Smooth muscle cell (in vitro differentiated cells): ENCODE measurements at regions not wholly inside any gene's neighbourhood (a gene's known extent, or its start where the extent isn't known, plus 50 kb on each side); places are given as distances from the start of the nearest gene placed in this dataset.

Experiments
- DNase-seq: peaks from one replicate; lab custom pipeline; 2025; ENCODE audit not compliant: unreplicated experiment; lab: John Stamatoyannopoulos, UW
- H2AFZ ChIP-seq: fragments of 200-600 bp; sonication (generic); 2 replicates; pipeline ENCODE4 v1.6.0; 2016; ENCODE audit warnings: antibody characterized with exemption, low read depth, mild to moderate bottlenecking
- H3F3A ChIP-seq: fragments of 200-600 bp; sonication (generic); 2 replicates; pipeline ENCODE4 v1.6.0; 2017; ENCODE audit warnings: antibody characterized with exemption, low read depth
- H3K27ac ChIP-seq: fragments of 200-600 bp; sonication (generic); 2 replicates; pipeline ENCODE4 v1.5.1; 2016; ENCODE audit warnings: low read depth, mild to moderate bottlenecking
- H3K27me3 ChIP-seq: fragments of 200-600 bp; sonication (generic); 2 replicates; pipeline ENCODE4 v1.6.1; 2016; ENCODE audit warnings: low read depth, mild to moderate bottlenecking
- H3K36me3 ChIP-seq: fragments of 200-600 bp; sonication (generic); 2 replicates; pipeline ENCODE4 v1.5.1; 2016; ENCODE audit warnings: low read depth
- H3K4me1 ChIP-seq: fragments of 200-600 bp; sonication (generic); 2 replicates; pipeline ENCODE4 v1.5.1; 2016; ENCODE audit warnings: low read depth
- H3K4me2 ChIP-seq: fragments of 200-600 bp; sonication (generic); 2 replicates; pipeline ENCODE4 v1.6.0; 2016; ENCODE audit warnings: mild to moderate bottlenecking
- H3K4me3 ChIP-seq: fragments of 200-600 bp; sonication (generic); 2 replicates; pipeline ENCODE4 v1.5.1; 2016; ENCODE audit warnings: mild to moderate bottlenecking
- H3K79me2 ChIP-seq: fragments of 200-600 bp; sonication (generic); 2 replicates; pipeline ENCODE4 v1.6.0; 2016; ENCODE audit warnings: low read depth, mild to moderate bottlenecking
- H3K9ac ChIP-seq: fragments of 200-600 bp; sonication (generic); 2 replicates; pipeline ENCODE4 v1.6.0; 2016; ENCODE audit warnings: low read depth
- H3K9me3 ChIP-seq: fragments of 200-600 bp; sonication (generic); replicated peaks from 2 replicates; pipeline ENCODE4 v1.5.1; 2016; ENCODE audit warnings: low read depth
- H4K20me1 ChIP-seq: fragments of 200-600 bp; sonication (generic); 2 replicates; pipeline ENCODE4 v1.6.0; 2016; ENCODE audit warnings: low read depth
- CTCF ChIP-seq: fragments of 200-600 bp; sonication (generic); IDR thresholded peaks from 2 replicates; pipeline ENCODE4 v1.5.1; 2017; ENCODE audit warnings: borderline replicate concordance, mild to moderate bottlenecking, antibody characterized with exemption; ENCODE audit not compliant: insufficient read depth, poor library complexity, severe bottlenecking
- WGBS: methylation state at CpG from one replicate; pipeline ENCODE4 v1.1.7; 2016; ENCODE audit warnings: low lambda C conversion rate; 5-methylcytosine and 5-hydroxymethylcytosine counted together

GRCh38 chr2:205887637-205888036 lies 198.3 kb downstream of the INO80D start:
- 89% methylated on average over 10 of the region's 10 CpGs for WGBS
- no peaks in the 10 kb centered on the region for H3K79me2 ChIP-seq
- no peaks in the 10 kb centered on the region for H3K9me3 ChIP-seq
- H2AFZ ChIP-seq: no peak overlapping the region
- no peak for DNase-seq
- no peaks in the 10 kb centered on the region for H3F3A ChIP-seq
- no peaks in the 10 kb centered on the region for H3K36me3 ChIP-seq
- no peak overlapping the region for H3K4me2 ChIP-seq
- TF ChIP-seq CTCF: no peak
- H3K9ac ChIP-seq: no peak overlapping the region
- no peaks in the 10 kb centered on the region for H3K4me1 ChIP-seq
- H3K27me3 ChIP-seq: no peaks in the 10 kb centered on the region
- H3K4me3 ChIP-seq: no peak overlapping the region
- H4K20me1 ChIP-seq: no peaks in the 10 kb centered on the region
- no peak overlapping the region for H3K27ac ChIP-seq

- 37% methylated on average over 19 of the region's 23 CpGs for WGBS
These were observed 200.4 kb downstream of the INO80D start for GRCh38 chr2:205885492-205886099.

GRCh38 chr2:205883965-205884364 lies 201.7 kb downstream of the NRP2 start:
- no peaks in the 10 kb centered on the region for H3K79me2 ChIP-seq
- no peak for DNase-seq
- H3K4me2 ChIP-seq: no peak overlapping the region
- H2AFZ ChIP-seq: no peak overlapping the region
- no peaks in the 10 kb centered on the region for H4K20me1 ChIP-seq
- H3K4me1 ChIP-seq: no peaks in the 10 kb centered on the region
- no peak overlapping the region for H3K4me3 ChIP-seq
- H3K27me3 ChIP-seq: no peaks in the 10 kb centered on the region
- TF ChIP-seq CTCF: no peak
- H3K27ac ChIP-seq: no peak overlapping the region
- H3F3A ChIP-seq: no peaks in the 10 kb centered on the region
- 87% methylated on average over 4 of the region's 4 CpGs for WGBS
- no peaks in the 10 kb centered on the region for H3K9me3 ChIP-seq
- no peaks in the 10 kb centered on the region for H3K36me3 ChIP-seq
- H3K9ac ChIP-seq: no peak overlapping the region

More at GRCh38 chr2:205885492-205886099, 200.4 kb downstream of the INO80D start:
- no peak overlapping the region for H2AFZ ChIP-seq
- no peak overlapping the region for H3K4me2 ChIP-seq
- no peak overlapping the region for H3K27ac ChIP-seq
- no peaks in the 10 kb centered on the region for H3K36me3 ChIP-seq
- H3F3A ChIP-seq: no peaks in the 10 kb centered on the region
- H3K4me3 ChIP-seq: no peak overlapping the region
- no peaks in the 10 kb centered on the region for H4K20me1 ChIP-seq
- H3K27me3 ChIP-seq: no peaks in the 10 kb centered on the region
- H3K4me1 ChIP-seq: no peaks in the 10 kb centered on the region
- no peaks in the 10 kb centered on the region for H3K9me3 ChIP-seq
- no peak overlapping the region for H3K9ac ChIP-seq
- TF ChIP-seq CTCF: peak; percentile 80
- DNase-seq: peak; percentile 58
- no peaks in the 10 kb centered on the region for H3K79me2 ChIP-seq

GRCh38 chr2:205882806-205883425 lies 200.6 kb downstream of the NRP2 start:
- Histone ChIP-seq H3K27me3 (no peaks in the 10 kb centered on the region), H2AFZ (no peak overlapping the region), H3K9ac (no peak overlapping the region), H3K4me2 (no peak overlapping the region), H3K4me3 (no peak overlapping the region), H3K4me1 (no peaks in the 10 kb centered on the region), H3K9me3 (no peaks in the 10 kb centered on the region), H3K27ac (no peak overlapping the region), H3F3A (no peaks in the 10 kb centered on the region), H3K79me2 (no peaks in the 10 kb centered on the region), H4K20me1 (no peaks in the 10 kb centered on the region), H3K36me3 (no peaks in the 10 kb centered on the region)
- WGBS: 84% methylated on average over 6 of the region's 6 CpGs
- TF ChIP-seq CTCF: no peak
- DNase-seq: no peak
